Uterus (tissue), 3 donors: ENCODE measurements at regions not wholly inside any gene's neighbourhood (a gene's known extent, or its start where the extent isn't known, plus 50 kb on each side); places are given as distances from the start of the nearest gene placed in this dataset.

ENCODE experiments used
- DNase-seq, 2 donors: peaks; one replicate each; pipeline ENCODE4 v3.0.0-alpha.2; 2019 to 2020
- H3K27ac ChIP-seq, 2 donors: fragments of 200-600 bp; sonication (generic); 1 replicate in 1 of 2; 2 replicates in 1 of 2; pipeline ENCODE4 v1.5.1; 2016 to 2018
- H3K27me3 ChIP-seq, 2 donors: fragments of 200-600 bp; sonication (generic); one replicate each; pipeline ENCODE4 v1.5.1; 2018 to 2019; ENCODE audit warnings: control low read depth in 1 of 2
- H3K36me3 ChIP-seq, 2 donors: fragments of 200-600 bp; sonication (generic); one replicate each; pipeline ENCODE4 v1.5.1; 2019; ENCODE audit warnings: control low read depth in 1 of 2
- H3K4me1 ChIP-seq, 2 donors: fragments of 200-600 bp; sonication (generic); one replicate each; pipeline ENCODE4 v1.5.1; 2018 to 2019; ENCODE audit warnings: control low read depth in 1 of 2
- H3K4me3 ChIP-seq, 2 donors: fragments of 200-600 bp; sonication (generic); 1 replicate in 1 of 2; 2 replicates in 1 of 2; pipeline ENCODE4 v1.5.1; 2018 to 2019; ENCODE audit warnings: mild to moderate bottlenecking in 1 of 2
- H3K9me3 ChIP-seq, 2 donors: fragments of 200-600 bp; sonication (generic); one replicate each; pipeline ENCODE4 v1.5.1; 2019; ENCODE audit warnings: control low read depth in 1 of 2
- CTCF ChIP-seq, 4 experiments: fragments of 200-600 bp in 2 of 4; fragments of 450-650 bp in 2 of 4; sonication (generic) in 2 of 4; IDR thresholded peaks; one replicate each; pipeline ENCODE4 v1.5.1; 2016 to 2019; ENCODE audit warnings: antibody characterized with exemption in 4 of 4, mild to moderate bottlenecking in 2 of 4, moderate library complexity in 1 of 4
- POLR2A ChIP-seq, 2 donors: fragments of 450-650 bp; IDR thresholded peaks; one replicate each; pipeline ENCODE4 v1.6.1; 2016; ENCODE audit warnings: antibody characterized with exemption in 2 of 2, mild to moderate bottlenecking in 1 of 2, moderate library complexity in 1 of 2
- intact Hi-C: fragments of 100-400 bp; cut with DNase I; formaldehyde crosslinking; loops from one replicate; pipeline ENCODE4 v1.15.1; 2023; ENCODE audit warnings: low total_unique reads
- donor health status: DM: yes; HTN: yes; CAD: no.

DNA sequence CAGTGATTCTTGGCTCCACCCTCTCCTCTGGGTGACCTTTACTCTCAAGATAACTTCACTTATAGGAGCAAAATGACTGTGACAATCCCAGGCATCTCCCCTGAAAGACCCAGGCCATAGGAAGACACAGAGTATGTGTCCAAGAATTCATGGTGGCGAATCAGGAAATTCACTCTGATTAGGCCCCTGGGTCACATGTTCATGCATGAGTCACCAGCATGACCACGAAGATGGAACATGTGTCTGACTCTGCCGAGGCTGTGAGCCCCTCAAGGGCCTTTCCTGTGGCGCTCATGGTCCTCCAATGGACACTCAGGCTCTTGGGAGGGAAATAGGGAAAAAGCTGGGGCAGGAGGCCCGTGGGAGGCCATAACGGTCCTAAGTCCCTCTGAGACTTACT is 74.0 kb upstream of the TEX51 start:
- no peaks in the 10 kb centered on the region for H3K9me3 ChIP-seq
- no peak overlapping the region for H3K27ac ChIP-seq
- intact Hi-C loops, result no loop called here
- no peaks in the 10 kb centered on the region for H3K36me3 ChIP-seq
- no peaks in the 10 kb centered on the region for H3K4me1 ChIP-seq
- H3K4me3 ChIP-seq, result no peak overlapping the region
- no peaks in the 10 kb centered on the region for H3K27me3 ChIP-seq
- TF ChIP-seq CTCF (IDR thresholded peaks at IDR 0.05) (no peak), POLR2A (IDR thresholded peaks at IDR 0.05) (no peak)
- DNase-seq, result no peak

DNA sequence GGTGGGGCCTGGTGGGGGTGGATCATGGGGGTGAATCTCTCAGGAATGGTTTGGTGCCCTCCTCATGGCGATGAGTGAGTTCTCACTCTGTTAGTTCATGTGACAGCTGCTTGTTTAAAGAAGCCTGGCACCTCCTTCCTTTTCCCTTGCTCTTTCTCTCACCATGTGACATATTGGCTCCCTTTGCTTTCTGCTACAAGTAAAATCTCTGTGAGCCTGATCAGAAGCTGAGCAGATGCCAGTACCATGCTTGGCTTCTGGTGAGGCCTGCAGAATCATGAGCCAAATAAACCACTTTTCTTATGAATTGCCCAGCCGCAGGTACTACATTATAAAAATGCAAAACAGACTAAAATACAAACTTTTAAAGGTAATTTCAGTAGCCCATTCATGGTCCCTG is 73.4 kb upstream of the TEX51 start:
- no peak overlapping the region for H3K27ac ChIP-seq
- no peaks in the 10 kb centered on the region for H3K27me3 ChIP-seq
- TF ChIP-seq POLR2A (IDR thresholded peaks at IDR 0.05) (no peak), CTCF (IDR thresholded peaks at IDR 0.05) (no peak)
- intact Hi-C loops, result no loop called here
- H3K4me1 ChIP-seq, result no peaks in the 10 kb centered on the region
- H3K36me3 ChIP-seq, result no peaks in the 10 kb centered on the region
- no peak for DNase-seq
- H3K4me3 ChIP-seq, result no peak overlapping the region
- no peaks in the 10 kb centered on the region for H3K9me3 ChIP-seq

- H3K9me3 ChIP-seq, result no peaks in the 10 kb centered on the region
- no peak for DNase-seq
- H3K27me3 ChIP-seq, result no peaks in the 10 kb centered on the region
- no peak overlapping the region for H3K4me3 ChIP-seq
- TF ChIP-seq POLR2A (IDR thresholded peaks at IDR 0.05), result no peak
- no peak for TF ChIP-seq CTCF (IDR thresholded peaks at IDR 0.05)
- H3K4me1 ChIP-seq, result no peaks in the 10 kb centered on the region
- intact Hi-C loops, result no loop called here
- no peak overlapping the region for H3K27ac ChIP-seq
- H3K36me3 ChIP-seq, result no peaks in the 10 kb centered on the region
Measured at GRCh38 chr2:126826491-126826890, 72.2 kb upstream of the TEX51 start.

DNA sequence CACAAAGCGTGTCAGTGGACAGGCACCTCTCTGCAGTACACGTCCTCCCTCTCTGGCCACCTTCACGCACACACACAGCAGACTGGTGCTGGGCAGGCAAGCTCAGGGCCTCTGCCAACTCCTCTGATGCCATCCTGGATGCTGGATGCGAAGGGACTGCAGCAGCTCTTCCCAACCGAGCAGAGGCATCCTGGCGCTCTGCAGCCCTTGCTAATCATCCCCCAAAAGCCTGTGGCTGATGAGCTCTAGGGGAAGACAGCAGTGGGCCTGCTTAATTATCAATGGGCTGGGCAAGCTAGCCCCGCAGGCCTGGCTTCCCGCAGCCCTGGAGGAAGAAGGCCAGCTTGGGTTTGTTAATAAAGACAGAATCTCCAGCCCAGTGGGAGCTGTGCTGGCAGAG is 71.3 kb upstream of the TEX51 start:
- no peaks in the 10 kb centered on the region for H3K36me3 ChIP-seq
- no peak overlapping the region for H3K27ac ChIP-seq
- intact Hi-C loops, result no loop called here
- H3K4me3 ChIP-seq, result no peak overlapping the region
- H3K27me3 ChIP-seq, result no peaks in the 10 kb centered on the region
- no peak for TF ChIP-seq CTCF (IDR thresholded peaks at IDR 0.05)
- no peak for TF ChIP-seq POLR2A (IDR thresholded peaks at IDR 0.05)
- no peaks in the 10 kb centered on the region for H3K4me1 ChIP-seq
- H3K9me3 ChIP-seq, result no peaks in the 10 kb centered on the region
- no peak for DNase-seq

DNA sequence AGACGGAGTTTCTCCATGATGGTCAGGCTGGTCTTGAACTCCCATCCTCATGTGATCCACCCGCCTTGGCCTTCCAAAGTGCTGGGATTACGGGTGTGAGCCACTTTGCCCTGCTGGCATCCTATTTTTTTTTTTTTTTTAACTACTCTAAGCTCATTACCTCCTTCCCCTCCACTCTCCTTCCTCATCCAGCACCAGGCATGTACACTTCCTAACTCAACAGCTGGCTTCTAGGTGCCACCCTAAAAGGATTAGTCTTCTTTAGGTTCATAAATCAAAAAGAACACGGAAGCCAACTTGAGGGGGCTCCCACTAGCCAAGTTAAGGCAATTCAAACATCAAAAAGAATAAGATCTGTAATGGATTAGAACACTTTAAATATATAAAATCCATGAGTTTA is 70.6 kb upstream of the TEX51 start:
- H3K4me1 ChIP-seq, result no peaks in the 10 kb centered on the region
- TF ChIP-seq POLR2A (IDR thresholded peaks at IDR 0.05) (no peak), CTCF (IDR thresholded peaks at IDR 0.05) (no peak)
- H3K9me3 ChIP-seq, result no peaks in the 10 kb centered on the region
- no peaks in the 10 kb centered on the region for H3K27me3 ChIP-seq
- DNase-seq, result no peak
- no peak overlapping the region for H3K4me3 ChIP-seq
- H3K36me3 ChIP-seq, result no peaks in the 10 kb centered on the region
- intact Hi-C loops, result no loop called here
- H3K27ac ChIP-seq, result no peak overlapping the region
